HFFc6 (cell line): ENCODE measurements at regions not wholly inside any gene's neighbourhood (a gene's known extent, or its start where the extent isn't known, plus 50 kb on each side); places are given as distances from the start of the nearest gene placed in this dataset.

ENCODE experiments used
- DNase-seq: peaks from one replicate; pipeline ENCODE4 v3.0.0-alpha.2; 2018
- H3K27ac Mint-ChIP-seq: 2 replicates; pipeline ENCODE4 v1.8.0; 2020; ENCODE audit warnings: mild to moderate bottlenecking, mixed read lengths
- H3K27me3 Mint-ChIP-seq: 2 replicates; pipeline ENCODE4 v1.8.0; 2021; ENCODE audit warnings: mild to moderate bottlenecking, moderate library complexity, mixed read lengths; ENCODE audit not compliant: insufficient read depth
- H3K36me3 Mint-ChIP-seq: 2 replicates; pipeline ENCODE4 v1.8.0; 2021; ENCODE audit warnings: low read depth, mixed read lengths
- H3K4me1 Mint-ChIP-seq: 2 replicates; pipeline ENCODE4 v1.8.0; 2020; ENCODE audit warnings: low read depth, mixed read lengths
- H3K4me3 Mint-ChIP-seq: 2 replicates; pipeline ENCODE4 v1.8.0; 2020; ENCODE audit warnings: mild to moderate bottlenecking, moderate library complexity, mixed read lengths
- H3K9me3 Mint-ChIP-seq: 2 replicates; pipeline ENCODE4 v1.8.0; 2020; ENCODE audit warnings: mild to moderate bottlenecking, mixed read lengths
- CTCF ChIP-seq: fragments of 200-600 bp; sonication (generic); IDR thresholded peaks from 2 replicates; pipeline ENCODE4 v1.5.0; 2021; ENCODE audit warnings: antibody characterized with exemption, mild to moderate bottlenecking

DNA sequence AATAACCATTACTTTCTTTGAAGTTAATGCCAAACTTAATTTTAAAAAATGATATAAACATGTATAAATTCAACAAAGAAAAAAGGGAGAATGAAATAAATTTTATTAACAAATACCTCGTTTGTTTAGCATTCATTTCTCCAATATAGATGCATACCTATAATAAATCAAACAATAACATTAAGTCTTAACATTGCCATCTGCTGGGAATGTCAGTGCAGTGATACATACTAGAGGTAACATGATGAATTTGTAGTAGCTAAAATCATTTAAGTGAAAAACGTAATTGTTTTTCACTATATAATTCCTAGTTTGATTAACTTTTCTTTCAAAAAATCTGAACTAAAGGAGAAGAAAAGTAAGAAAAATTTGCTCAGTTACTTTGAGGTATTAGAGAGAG lies 340.2 kb upstream of the CBLB start:
- peak; percentile 23 for DNase-seq
- no peak overlapping the region for H3K27ac Mint-ChIP-seq
- H3K27me3 Mint-ChIP-seq: no peaks in the 10 kb centered on the region
- no peaks in the 10 kb centered on the region for H3K9me3 Mint-ChIP-seq
- peak; percentile 69 for TF ChIP-seq CTCF
- H3K36me3 Mint-ChIP-seq: peaks cover 6% of the 10 kb centered on the region; the same call in 1 of the 2 replicates
- H3K4me1 Mint-ChIP-seq: peaks cover 39% of the 10 kb centered on the region
- H3K4me3 Mint-ChIP-seq: no peak overlapping the region

GRCh38 chr3:106209482-106209881 lies 340.7 kb upstream of the CBLB start:
- Mint-ChIP-seq H3K27ac (no peak overlapping the region), H3K4me3 (no peak overlapping the region), H3K4me1 (peaks cover 43% of the 10 kb centered on the region), H3K36me3 (peaks cover 3% of the 10 kb centered on the region; the same call in 1 of the 2 replicates), H3K27me3 (no peaks in the 10 kb centered on the region), H3K9me3 (no peaks in the 10 kb centered on the region)
- TF ChIP-seq CTCF: no peak
- DNase-seq: no peak

- no peaks in the 10 kb centered on the region for H3K9me3 Mint-ChIP-seq
- DNase-seq: no peak
- no peak overlapping the region for H3K4me3 Mint-ChIP-seq
- TF ChIP-seq CTCF: no peak
- no peaks in the 10 kb centered on the region; the same call in 1 of the 2 replicates for H3K36me3 Mint-ChIP-seq
- peaks cover 46% of the 10 kb centered on the region for H3K4me1 Mint-ChIP-seq
- H3K27me3 Mint-ChIP-seq: no peaks in the 10 kb centered on the region
- no peak overlapping the region for H3K27ac Mint-ChIP-seq
Observed at GRCh38 chr3:106210923-106211322, 342.1 kb upstream of the CBLB start.

DNA sequence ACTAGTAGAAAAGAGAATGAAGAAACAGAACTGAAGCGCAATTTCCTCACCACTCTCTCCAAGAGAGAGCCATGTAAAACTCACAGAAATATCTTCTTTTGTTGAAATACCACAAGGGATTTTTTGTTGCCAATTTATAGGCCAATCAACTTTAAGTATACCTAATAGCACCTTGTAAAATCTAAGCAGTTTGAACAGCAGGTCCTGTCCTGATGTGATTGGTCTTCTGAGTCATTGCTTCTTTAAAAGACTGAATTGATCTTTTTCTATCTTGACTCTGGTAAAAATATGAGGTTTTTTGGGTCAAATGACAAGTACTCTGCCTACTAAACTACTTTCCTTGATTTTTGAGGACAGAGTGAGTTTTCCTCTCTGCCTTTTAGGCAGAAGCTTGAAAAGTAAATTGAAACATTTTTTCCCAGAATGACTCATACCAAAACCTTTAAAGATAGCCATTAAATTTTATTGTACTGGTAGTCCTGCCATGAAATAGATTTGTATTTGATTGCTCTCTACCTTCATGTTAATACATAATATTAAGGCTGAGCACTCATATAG lies 343.9 kb upstream of the CBLB start:
- DNase-seq: peak; percentile 19
- Mint-ChIP-seq H3K4me1 (peaks cover 32% of the 10 kb centered on the region), H3K36me3 (no peaks in the 10 kb centered on the region; the same call in 1 of the 2 replicates)

GRCh38 chr3:106213954-106214353 lies 345.1 kb upstream of the CBLB start:
- Mint-ChIP-seq H3K27ac (no peak overlapping the region), H3K27me3 (no peaks in the 10 kb centered on the region), H3K36me3 (no peaks in the 10 kb centered on the region; the same call in 1 of the 2 replicates), H3K9me3 (peaks cover 3% of the 10 kb centered on the region; the same call in 1 of the 2 replicates), H3K4me1 (peaks cover 23% of the 10 kb centered on the region), H3K4me3 (no peak overlapping the region)
- DNase-seq: no peak
- TF ChIP-seq CTCF: no peak

More for the DNA sequence above, 343.9 kb upstream of the CBLB start:
- no peaks in the 10 kb centered on the region for H3K9me3 Mint-ChIP-seq
- TF ChIP-seq CTCF: no peak
- H3K27ac Mint-ChIP-seq: no peak overlapping the region; the same call in 1 of the 2 replicates
- H3K4me3 Mint-ChIP-seq: no peak overlapping the region
- H3K27me3 Mint-ChIP-seq: no peaks in the 10 kb centered on the region
